ENCODE measurements at regions not wholly inside any gene's neighbourhood (a gene's known extent, or its start where the extent isn't known, plus 50 kb on each side); places are given as distances from the start of the nearest gene placed in this dataset.

DNA sequence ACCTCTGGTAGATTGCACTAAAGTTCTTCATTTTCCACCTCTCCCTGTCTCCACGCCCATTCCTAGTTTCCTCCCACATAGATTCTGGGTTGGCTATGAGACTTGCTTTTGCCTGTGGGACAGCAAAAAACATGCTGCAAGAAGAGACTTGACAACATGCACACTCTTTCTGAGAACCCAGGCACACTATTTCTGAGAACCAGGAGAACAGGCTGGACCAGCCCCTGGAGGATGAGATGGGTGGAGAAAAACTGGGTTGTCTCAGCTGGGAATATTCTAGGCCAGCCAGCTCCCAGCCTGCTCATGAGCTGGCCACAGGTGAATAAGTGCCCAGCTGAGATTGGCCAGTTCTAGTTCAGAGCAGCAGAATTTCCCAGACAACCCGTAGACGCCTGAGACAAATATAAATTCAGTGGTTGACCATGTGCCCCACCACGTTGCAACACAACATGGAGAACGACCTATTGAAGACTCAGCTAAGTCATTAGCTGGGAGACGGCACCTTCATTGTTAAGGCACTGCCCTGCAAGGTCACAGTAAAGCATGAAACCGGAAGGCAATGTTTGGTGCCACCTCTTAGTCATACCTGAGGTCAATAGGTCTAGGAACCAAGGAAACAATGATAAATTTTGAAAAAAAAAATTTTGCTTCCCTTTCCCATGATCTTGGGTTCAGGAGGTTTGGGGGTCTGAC is 92.7 kb upstream of the AKR1E2 start:
- DNase-seq (ENCODE audit: low read depth) = no peak

DNA sequence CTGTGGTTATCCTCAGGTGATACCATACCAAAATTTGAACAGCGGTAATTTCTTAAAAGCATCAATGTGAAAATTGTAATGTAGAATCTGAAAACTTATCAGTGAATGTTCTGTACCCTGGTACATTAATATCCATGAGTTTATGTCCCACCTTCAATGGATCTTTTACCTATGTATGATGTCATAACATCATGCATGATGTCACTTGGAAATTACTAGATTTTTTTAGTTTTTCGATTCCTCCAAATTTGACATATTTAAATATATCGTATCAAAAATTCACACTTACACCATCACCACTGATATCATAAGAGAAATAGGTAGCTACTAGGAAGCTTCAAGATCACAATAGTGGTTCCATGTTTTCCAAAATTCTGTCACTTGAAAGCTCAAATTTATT is 95.0 kb upstream of the AKR1E2 start:
- DNase-seq (ENCODE audit: low read depth) = no peak

GRCh38 chr10:4725917-4726606 is 99.9 kb upstream of the AKR1E2 start:
- DNase-seq (ENCODE audit: low read depth) = peak; percentile 38

- DNase-seq (ENCODE audit: low read depth) = no peak
Observed at GRCh38 chr10:4723860-4724259, 102.1 kb upstream of the AKR1E2 start.

DNA sequence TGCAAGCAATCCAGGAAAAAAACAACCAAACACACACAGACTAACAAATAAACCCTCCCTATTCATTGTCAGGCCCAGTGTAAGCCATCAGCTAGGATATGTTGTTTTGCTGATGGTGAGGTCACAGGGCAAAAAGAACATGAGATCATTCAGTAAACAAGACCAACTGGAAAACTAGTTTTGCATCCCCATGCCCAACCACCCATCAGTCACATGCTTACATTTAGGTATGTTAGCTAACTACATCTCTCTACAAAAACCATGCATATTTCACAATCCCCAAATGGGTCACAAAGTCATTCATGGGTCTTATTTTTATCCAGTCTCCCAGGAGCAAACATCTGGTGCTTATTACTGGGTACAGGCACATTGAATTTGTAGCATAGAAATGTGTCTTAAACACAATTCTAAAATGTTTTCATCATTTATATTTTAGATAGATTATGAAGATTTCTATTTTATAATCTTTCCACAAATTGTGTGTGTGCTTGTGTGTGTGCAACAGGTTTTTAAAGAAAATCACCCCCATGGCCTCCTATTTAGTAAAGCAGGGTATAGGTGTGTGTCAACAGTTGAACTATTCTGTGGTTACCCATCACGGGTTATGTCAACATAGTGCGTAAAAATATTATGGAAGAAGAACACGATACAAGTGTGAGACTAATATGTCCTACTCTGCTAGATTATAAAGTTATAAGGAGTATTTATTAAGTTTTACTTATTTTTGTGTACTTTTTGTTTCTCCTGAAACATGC is 103.8 kb upstream of the AKR1E2 start:
- peak; percentile 41 for DNase-seq (ENCODE audit: low read depth)

DNA sequence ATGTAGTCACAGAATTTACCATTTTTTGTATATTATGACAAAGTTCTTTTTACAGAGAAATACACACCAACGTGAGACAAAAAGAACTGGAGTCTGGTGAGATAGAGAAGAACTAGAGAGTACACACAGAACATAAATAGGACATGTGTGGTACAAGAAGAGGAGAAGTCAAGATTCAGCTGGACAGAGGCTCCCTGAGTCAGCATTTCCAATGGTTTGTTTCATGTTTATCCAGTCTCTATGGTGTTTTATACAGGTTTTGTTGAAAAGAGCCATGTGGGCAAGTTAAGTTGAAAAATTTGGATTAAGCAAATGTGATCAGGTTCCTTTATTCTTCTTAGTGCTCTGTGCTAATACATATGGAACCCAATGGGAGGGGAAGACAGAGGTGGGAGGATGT is 105.5 kb upstream of the AKR1E2 start:
- DNase-seq (ENCODE audit: low read depth) = peak; percentile 18

GRCh38 chr10:4719671-4720070 is 106.3 kb upstream of the AKR1E2 start:
- DNase-seq (ENCODE audit: low read depth) = no peak

DNA sequence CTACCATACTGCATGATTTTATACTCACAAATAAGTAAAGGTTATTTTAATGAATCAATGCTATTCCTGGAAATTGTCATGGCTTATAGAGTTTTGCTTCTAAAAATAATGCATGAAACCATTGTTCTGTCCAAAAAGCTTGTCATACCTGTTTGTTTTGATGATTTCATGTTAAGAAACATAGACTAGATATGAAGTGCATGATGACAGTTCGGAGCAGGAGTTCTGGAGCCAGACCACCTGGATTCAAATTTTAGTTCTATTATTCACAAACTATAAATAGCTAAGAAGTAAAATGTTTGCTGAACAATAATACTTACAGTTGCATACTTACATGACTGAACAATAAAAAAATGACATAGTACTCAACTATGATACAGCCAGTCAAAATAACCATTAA is 107.0 kb upstream of the AKR1E2 start:
- DNase-seq (ENCODE audit: low read depth) = no peak

- no peak for DNase-seq (ENCODE audit: low read depth)
Observed at GRCh38 chr10:4718544-4718943, 107.5 kb upstream of the AKR1E2 start.

GRCh38 chr10:4717670-4718069 is 108.3 kb upstream of the AKR1E2 start:
- DNase-seq (ENCODE audit: low read depth) = no peak

DNA sequence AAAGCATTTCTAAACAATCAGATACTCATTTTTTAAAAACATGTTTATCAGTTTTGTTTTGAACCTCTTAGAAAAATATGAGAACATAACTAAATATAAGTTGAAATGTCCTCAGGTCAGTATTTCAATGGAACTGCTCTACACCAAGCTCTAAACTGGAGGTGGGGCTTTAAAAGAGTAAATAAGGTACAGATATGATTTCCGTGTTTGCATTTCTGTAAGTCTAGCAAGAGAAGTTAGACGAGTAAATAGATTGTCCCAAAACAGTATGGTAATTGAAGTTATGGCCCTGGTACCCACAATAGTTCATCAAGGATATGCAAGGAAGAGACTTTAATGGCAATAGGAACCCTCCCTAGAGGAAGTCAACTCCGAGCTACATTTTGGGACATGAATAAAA is 115.1 kb upstream of the AKR1E2 start:
- DNase-seq (ENCODE audit: low read depth) = no peak

- DNase-seq (ENCODE audit: low read depth) = no peak
Observed at GRCh38 chr10:4708123-4708759, 117.8 kb upstream of the AKR1E2 start.

DNA sequence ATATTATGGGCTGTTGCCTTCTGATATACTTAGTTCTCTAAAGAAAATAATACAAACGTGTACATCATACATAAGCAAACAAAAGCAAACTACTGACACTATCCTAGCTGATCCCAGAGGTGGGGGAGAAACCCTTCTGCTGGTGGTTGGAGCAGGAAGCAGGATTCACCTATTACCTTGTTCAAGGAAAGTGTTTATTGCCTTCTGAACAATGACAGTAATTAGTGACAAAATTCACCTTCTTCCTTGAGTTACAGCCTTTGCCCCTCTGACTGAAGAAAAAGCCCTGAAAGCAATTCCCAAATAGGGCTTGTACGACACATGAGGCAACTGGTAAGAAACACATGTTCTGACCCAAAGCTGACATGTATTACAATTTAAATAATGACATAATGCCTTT is 118.8 kb upstream of the AKR1E2 start:
- no peak for DNase-seq (ENCODE audit: low read depth)

DNA sequence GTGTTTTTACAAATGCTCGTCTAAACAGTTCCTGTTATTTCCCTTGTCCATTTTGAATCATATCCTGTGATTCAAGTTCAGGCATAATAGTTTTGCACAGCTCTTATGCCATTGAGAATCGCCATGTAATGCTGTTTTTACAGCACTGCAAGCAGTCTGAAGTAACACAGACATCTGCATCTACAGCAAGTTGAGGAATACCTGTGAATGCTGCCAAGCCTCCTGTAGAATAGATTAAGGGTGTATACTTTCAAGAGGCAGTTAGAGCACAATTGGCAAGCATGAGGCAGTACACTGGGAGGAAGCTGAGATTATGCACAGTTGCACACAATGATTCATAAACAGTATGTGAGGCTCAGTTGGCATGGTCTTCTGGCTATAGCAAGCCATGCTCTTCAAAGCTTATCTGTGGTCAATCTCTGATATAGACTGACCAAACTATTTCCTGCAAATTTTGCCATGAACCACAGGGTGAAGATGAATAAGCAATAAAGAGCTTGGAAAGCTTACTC is 121.9 kb upstream of the AKR1E2 start:
- peak; percentile 26 for DNase-seq (ENCODE audit: low read depth)

GRCh38 chr10:4701016-4701415 is 125.0 kb upstream of the AKR1E2 start:
- no peak for DNase-seq (ENCODE audit: low read depth)

DNA sequence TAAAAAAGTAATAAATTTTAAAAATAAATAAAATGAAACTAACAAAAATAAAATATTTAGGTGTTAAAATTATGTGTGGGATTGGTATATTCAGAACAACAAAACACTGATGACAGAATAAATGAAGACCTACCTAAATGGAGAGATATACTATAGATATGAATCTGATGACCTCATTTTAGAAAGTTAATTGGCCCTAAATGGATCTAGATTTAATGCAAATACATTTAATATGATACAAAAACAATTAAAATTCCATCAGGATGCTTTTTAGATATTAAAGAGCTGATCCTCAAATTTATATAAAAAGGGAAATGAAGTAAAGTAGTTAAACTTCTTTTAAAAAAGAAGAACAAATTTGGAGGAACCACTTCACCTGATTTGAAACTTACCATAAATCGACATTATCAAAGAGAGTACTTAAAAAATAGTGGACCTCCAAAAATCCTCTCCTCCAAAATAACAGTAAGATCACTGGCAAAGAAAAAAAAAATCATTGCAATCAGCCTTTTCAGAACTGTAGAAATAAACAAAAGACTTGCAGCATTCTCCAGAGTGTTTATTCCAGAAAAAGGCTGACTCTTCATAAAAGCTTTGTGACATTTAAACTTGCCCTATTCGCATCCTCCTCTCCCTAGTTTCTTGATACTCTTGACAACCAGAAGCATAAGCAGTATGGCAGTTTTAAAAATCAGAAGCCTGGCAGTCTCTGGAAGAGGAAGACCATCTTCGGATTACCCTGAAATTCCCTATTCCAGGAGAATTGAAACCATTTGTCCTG is 125.9 kb upstream of the AKR1E2 start:
- no peak for DNase-seq (ENCODE audit: low read depth)

DNA sequence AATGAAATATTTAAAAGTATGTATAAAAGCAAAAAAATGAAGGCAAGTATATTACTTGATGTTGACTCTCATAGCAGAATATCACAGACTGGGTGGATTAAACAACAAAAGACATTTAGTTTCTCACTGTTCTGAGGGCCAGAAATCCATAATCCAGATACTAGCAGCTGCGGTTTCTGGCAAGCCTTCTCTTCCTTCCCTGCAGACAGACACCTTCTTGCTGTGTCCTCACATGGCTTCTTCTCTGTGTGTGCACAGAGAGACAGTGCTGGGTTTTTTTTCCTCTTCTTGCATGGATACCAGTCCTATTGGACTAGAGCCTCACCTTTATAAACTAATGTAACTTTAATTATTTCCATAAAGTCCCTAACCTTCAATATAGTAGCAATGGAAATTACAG is 127.9 kb upstream of the AKR1E2 start:
- peak; percentile 73 for DNase-seq (ENCODE audit: low read depth)

- DNase-seq (ENCODE audit: low read depth) = no peak
Observed at GRCh38 chr10:4696186-4696585, 129.8 kb upstream of the AKR1E2 start.

- no peak for DNase-seq (ENCODE audit: low read depth)
Observed at GRCh38 chr10:4693967-4694366, 132.0 kb upstream of the AKR1E2 start.

DNA sequence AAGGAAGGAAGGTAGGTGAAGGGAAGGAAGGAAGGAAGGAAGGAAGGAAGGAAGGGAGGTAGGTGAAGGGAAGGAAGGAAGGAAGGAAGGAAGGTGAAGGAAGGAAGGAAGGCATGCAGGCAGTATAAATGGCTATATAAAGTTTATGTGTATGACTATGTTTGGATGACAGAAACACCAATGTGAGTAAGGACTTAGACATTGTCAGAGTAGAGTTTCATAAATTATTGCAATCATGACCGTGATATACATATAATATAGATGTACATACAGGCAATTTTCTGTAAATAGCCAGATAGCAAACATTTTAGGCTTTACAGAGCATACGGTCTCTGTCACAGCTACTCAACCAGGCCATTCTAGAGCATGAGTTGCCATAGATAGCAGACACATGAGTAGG is 133.8 kb upstream of the AKR1E2 start:
- DNase-seq (ENCODE audit: low read depth) = no peak

DNA sequence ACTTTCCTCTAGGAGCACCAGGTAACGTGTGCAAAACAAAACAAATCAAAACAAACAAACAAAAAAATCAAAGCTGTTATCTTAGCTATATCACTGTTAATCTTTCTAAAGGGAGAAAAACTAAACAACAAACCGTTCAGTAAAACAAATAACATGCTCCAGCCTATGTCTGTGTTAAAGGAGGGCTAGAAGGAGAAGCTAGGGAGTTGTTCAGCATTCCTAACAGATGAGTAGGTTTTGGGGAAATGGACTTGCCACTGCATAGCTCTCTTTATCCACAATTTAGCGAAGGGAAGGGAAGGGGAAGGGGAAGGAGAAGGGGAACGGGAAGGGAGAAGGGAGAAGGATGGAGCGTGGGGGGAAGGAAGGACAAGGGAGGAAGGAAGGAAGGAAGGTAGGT is 134.2 kb upstream of the AKR1E2 start:
- peak; percentile 52 for DNase-seq (ENCODE audit: low read depth)

Data from myocyte (in vitro differentiated cells).